GM12878 (cell line): ENCODE measurements at regions not wholly inside any gene's neighbourhood (a gene's known extent, or its start where the extent isn't known, plus 50 kb on each side); places are given as distances from the start of the nearest gene placed in this dataset.

Experiments used
- BCLAF1 ChIP-seq: fragments of 450-650 bp; IDR thresholded peaks from 2 replicates; pipeline ENCODE4 v1.6.1; 2017; ENCODE audit warnings: antibody characterized with exemption, mild to moderate bottlenecking, moderate library complexity
- CREB1 ChIP-seq: IDR thresholded peaks from 2 replicates; pipeline ENCODE4 v1.6.1; 2012; ENCODE audit warnings: low read depth, mild to moderate bottlenecking, inconsistent platforms
- CTCF ChIP-seq, 3 experiments: IDR thresholded peaks in 2 of 3; conservative IDR thresholded peaks in 1 of 3; 2 replicates each; pipeline ENCODE4 v1.5.1; 2011; ENCODE audit warnings: low read depth in 3 of 3, low read length in 3 of 3, mild to moderate bottlenecking in 3 of 3, control low read depth in 2 of 3, moderate library complexity in 2 of 3, inconsistent platforms in 1 of 3, mixed read lengths in 1 of 3; ENCODE audit not compliant: control insufficient read depth in 2 of 3, insufficient read depth in 1 of 3; ENCODE audit errors: extremely low read depth in 1 of 3
- FOXM1 ChIP-seq: IDR thresholded peaks from 2 replicates; pipeline ENCODE4 v1.6.1; 2012; ENCODE audit warnings: low read depth, mild to moderate bottlenecking, inconsistent platforms, low read length, moderate library complexity
- GABPA ChIP-seq: IDR thresholded peaks from 2 replicates; pipeline ENCODE4 v1.6.1; 2014; ENCODE audit warnings: antibody characterized with exemption, low read depth, mild to moderate bottlenecking, inconsistent platforms
- HDAC6 ChIP-seq: fragments of 200-600 bp; sonication (generic); IDR thresholded peaks from one replicate; pipeline ENCODE4 v1.8.0; 2017; ENCODE audit warnings: antibody characterized with exemption; ENCODE audit not compliant: unreplicated experiment
- HSF1 ChIP-seq: fragments of 150-350 bp; IDR thresholded peaks from 2 replicates; pipeline ENCODE4 v1.6.1; 2014; ENCODE audit warnings: mild to moderate bottlenecking, low read depth, low read length
- KDM1A ChIP-seq: fragments of 200-600 bp; sonication (generic); IDR thresholded peaks from 2 replicates; pipeline ENCODE4 v1.6.1; 2016; ENCODE audit warnings: borderline replicate concordance
- PAX5 ChIP-seq: IDR thresholded peaks from 2 replicates; pipeline ENCODE4 v1.6.1; 2011; ENCODE audit warnings: low read depth, low read length, borderline replicate concordance
- RFX5 ChIP-seq: IDR thresholded peaks from 2 replicates; pipeline ENCODE4 v1.6.1; 2011; ENCODE audit warnings: low read depth, low read length, improper control_type of control experiment
- SIX5 ChIP-seq: IDR thresholded peaks from 2 replicates; pipeline ENCODE4 v1.6.1; 2011; ENCODE audit warnings: mild to moderate bottlenecking, low read depth, low read length, moderate library complexity; ENCODE audit not compliant: severe bottlenecking
- YY1 ChIP-seq: IDR thresholded peaks from 2 replicates; pipeline ENCODE4 v1.6.1; 2011; ENCODE audit warnings: low read depth, mild to moderate bottlenecking, low read length
- ZBED1 ChIP-seq: IDR thresholded peaks from 2 replicates; pipeline ENCODE4 v1.6.1; 2016; ENCODE audit warnings: borderline replicate concordance
- ZNF207 ChIP-seq: fragments of 450-650 bp; IDR thresholded peaks from 2 replicates; pipeline ENCODE4 v1.6.1; 2014; ENCODE audit warnings: antibody characterized with exemption, mild to moderate bottlenecking, borderline replicate concordance

- TF ChIP-seq FOXM1, result no peak
- no peak for TF ChIP-seq BCLAF1
- TF ChIP-seq KDM1A, result no peak
- TF ChIP-seq CREB1, result no peak
- no peak for TF ChIP-seq CTCF (IDR thresholded peaks at IDR 0.05 in 2 of 3, conservative IDR thresholded peaks at IDR 0.05 in 1 of 3; ENCODE audit: control insufficient read depth in 2 of 3, extremely low read depth in 1 of 3, insufficient read depth in 1 of 3, low read depth in 3 of 3, low read length in 3 of 3)
- TF ChIP-seq SIX5, result no peak
- TF ChIP-seq PAX5, result no peak
- TF ChIP-seq ZNF207, result no peak
- TF ChIP-seq ZBED1, result no peak
- TF ChIP-seq HDAC6, result no peak
- TF ChIP-seq RFX5, result no peak
- no peak for TF ChIP-seq GABPA
- TF ChIP-seq HSF1, result no peak
- TF ChIP-seq YY1, result no peak
Measured at GRCh38 chr2:167548396-167548795, 660.1 kb downstream of the XIRP2 start.
